ENCODE measurements at regions not wholly inside any gene's neighbourhood (a gene's known extent, or its start where the extent isn't known, plus 50 kb on each side); places are given as distances from the start of the nearest gene placed in this dataset.

DNA sequence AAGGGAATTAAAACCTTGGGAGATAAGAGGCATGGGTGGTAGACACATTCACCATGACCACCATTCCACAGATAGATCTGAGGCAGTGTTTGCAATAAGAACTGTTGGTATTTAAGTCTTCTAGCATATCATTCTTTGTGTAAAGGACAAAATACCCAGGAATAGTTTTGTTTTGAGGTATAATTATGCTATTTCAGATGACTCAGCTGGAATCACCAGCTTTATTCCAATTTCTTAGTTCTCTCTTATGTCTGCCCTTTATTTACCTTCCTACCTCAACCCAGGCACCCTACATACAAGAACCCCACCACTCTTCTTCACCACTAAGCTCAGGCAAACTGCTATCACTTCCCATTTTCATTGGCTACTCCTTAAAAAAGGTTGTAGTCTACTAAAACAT, 94.7 kb upstream of the TRIO start:
- TF ChIP-seq GATA2 (IDR thresholded peaks at IDR 0.05; ENCODE audit: low read depth, low read length) (no peak), GATA3 (IDR thresholded peaks at IDR 0.05; ENCODE audit: low read depth, low read length) (no peak)

Measured in SH-SY5Y (cell line).